ENCODE measurements at regions not wholly inside any gene's neighbourhood (a gene's known extent, or its start where the extent isn't known, plus 50 kb on each side); places are given as distances from the start of the nearest gene placed in this dataset.
A peak's percentile ranks its signal among the peaks of the same experiment; 100 is the strongest.
"Not testable (repeated sequence)": the region's sequence is repeated elsewhere in the genome, so short reads cannot be mapped to it uniquely, and the experiment has no call there.

GRCh38 chr5:57002959-57003485, 51.1 kb upstream of the MIER3 start:
- intact Hi-C loops (cut with DNase I): no loop called here
- no peak for DNase-seq (ENCODE audit: missing footprints)
- no peak for ATAC-seq

- ATAC-seq; DNase-seq (ENCODE audit: missing footprints); intact Hi-C loops (cut with DNase I): not testable (repeated sequence)
Observed at GRCh38 chr5:57003566-57003965, 51.6 kb upstream of the MIER3 start.

- DNase-seq (ENCODE audit: missing footprints): no peak
- intact Hi-C loops (cut with DNase I): no loop called here
- no peak for ATAC-seq
Observed at GRCh38 chr5:57004800-57005199, 52.9 kb upstream of the MIER3 start.

- DNase-seq (ENCODE audit: missing footprints): no peak
- intact Hi-C loops (cut with DNase I): no loop called here
Observed at GRCh38 chr5:57007344-57007743, 55.4 kb upstream of the MIER3 start.

GRCh38 chr5:57009811-57010210, 57.9 kb upstream of the MIER3 start:
- DNase-seq (ENCODE audit: missing footprints): no peak
- ATAC-seq: no peak
- intact Hi-C loops (cut with DNase I): no loop called here

More at GRCh38 chr5:57007344-57007743, 55.4 kb upstream of the MIER3 start:
- ATAC-seq: no peak

GRCh38 chr5:57010786-57011185, 58.9 kb upstream of the MIER3 start:
- intact Hi-C loops (cut with DNase I): no loop called here
- ATAC-seq (no peak), DNase-seq (ENCODE audit: missing footprints) (no peak)

- ATAC-seq (no peak), DNase-seq (ENCODE audit: missing footprints) (no peak)
- intact Hi-C loops (cut with DNase I): no loop called here
Observed at GRCh38 chr5:57012511-57012910, 60.6 kb upstream of the MIER3 start.

GRCh38 chr5:57025961-57026360, 74.0 kb upstream of the MIER3 start:
- intact Hi-C loops (cut with DNase I): no loop called here
- no peak for ATAC-seq
- DNase-seq (ENCODE audit: missing footprints): no peak

- no peak for ATAC-seq
Observed at GRCh38 chr5:57028161-57028560, 76.2 kb upstream of the MIER3 start.

GRCh38 chr5:57032151-57032551, 80.2 kb upstream of the MIER3 start:
- intact Hi-C loops (cut with DNase I): no loop called here
- DNase-seq (ENCODE audit: missing footprints) (no peak), ATAC-seq (no peak)

More at GRCh38 chr5:57028161-57028560, 76.2 kb upstream of the MIER3 start:
- intact Hi-C loops (cut with DNase I): no loop called here
- DNase-seq (ENCODE audit: missing footprints): no peak

- intact Hi-C loops (cut with DNase I): no loop called here
- no peak for DNase-seq (ENCODE audit: missing footprints)
- ATAC-seq: no peak
Observed at GRCh38 chr5:57033103-57033502, 81.2 kb upstream of the MIER3 start.

- intact Hi-C loops (cut with DNase I): no loop called here
- no peak for ATAC-seq
- DNase-seq (ENCODE audit: missing footprints): no peak
Observed at GRCh38 chr5:57033503-57033902, 81.6 kb upstream of the MIER3 start.

GRCh38 chr5:57034201-57034916, 82.4 kb upstream of the MIER3 start:
- no peak for DNase-seq (ENCODE audit: missing footprints)
- no peak for ATAC-seq
- intact Hi-C loops (cut with DNase I): no loop called here

- intact Hi-C loops (cut with DNase I): no loop called here
- no peak for ATAC-seq
- no peak for DNase-seq (ENCODE audit: missing footprints)
Observed at GRCh38 chr5:57035955-57036354, 84.0 kb upstream of the MIER3 start.

GRCh38 chr5:57036761-57037160, 84.8 kb upstream of the MIER3 start:
- no peak for ATAC-seq
- DNase-seq (ENCODE audit: missing footprints): no peak
- intact Hi-C loops (cut with DNase I): no loop called here

GRCh38 chr5:57037355-57037754, 85.4 kb upstream of the MIER3 start:
- ATAC-seq: no peak
- no peak for DNase-seq (ENCODE audit: missing footprints)
- intact Hi-C loops (cut with DNase I): no loop called here

- ATAC-seq (no peak), DNase-seq (ENCODE audit: missing footprints) (no peak)
- intact Hi-C loops (cut with DNase I): no loop called here
Observed at GRCh38 chr5:57041570-57041969, 89.6 kb upstream of the MIER3 start.

- ATAC-seq: peak; percentile 76
- no peak for DNase-seq (ENCODE audit: missing footprints)
- intact Hi-C loops (cut with DNase I): no loop called here
Observed at GRCh38 chr5:57042524-57042931, 90.6 kb upstream of the MIER3 start.

- no peak for DNase-seq (ENCODE audit: missing footprints)
- ATAC-seq: no peak
- intact Hi-C loops (cut with DNase I): no loop called here
Observed at GRCh38 chr5:57054135-57054534, 102.2 kb upstream of the MIER3 start.

GRCh38 chr5:57054671-57055070, 102.7 kb upstream of the MIER3 start:
- DNase-seq (ENCODE audit: missing footprints) (no peak), ATAC-seq (no peak)
- intact Hi-C loops (cut with DNase I): no loop called here

GRCh38 chr5:57055731-57056130, 103.8 kb upstream of the MIER3 start:
- intact Hi-C loops (cut with DNase I): no loop called here
- no peak for DNase-seq (ENCODE audit: missing footprints)
- ATAC-seq: no peak
